Tibial nerve (tissue), 3 donors: ENCODE measurements at regions not wholly inside any gene's neighbourhood (a gene's known extent, or its start where the extent isn't known, plus 50 kb on each side); places are given as distances from the start of the nearest gene placed in this dataset.

Experiments
- EP300 ChIP-seq, 2 donors: sonication (generic); formaldehyde crosslinking; IDR thresholded peaks; one replicate each; pipeline ENCODE4 v1.6.1; 2017; ENCODE audit warnings: antibody characterized with exemption in 2 of 2, mild to moderate bottlenecking in 1 of 2
- POLR2A ChIP-seq, 2 donors: fragments of 450-650 bp; IDR thresholded peaks; one replicate each; pipeline ENCODE4 v1.6.1; 2017; ENCODE audit warnings: antibody characterized with exemption in 2 of 2, mild to moderate bottlenecking in 2 of 2, moderate library complexity in 2 of 2

DNA sequence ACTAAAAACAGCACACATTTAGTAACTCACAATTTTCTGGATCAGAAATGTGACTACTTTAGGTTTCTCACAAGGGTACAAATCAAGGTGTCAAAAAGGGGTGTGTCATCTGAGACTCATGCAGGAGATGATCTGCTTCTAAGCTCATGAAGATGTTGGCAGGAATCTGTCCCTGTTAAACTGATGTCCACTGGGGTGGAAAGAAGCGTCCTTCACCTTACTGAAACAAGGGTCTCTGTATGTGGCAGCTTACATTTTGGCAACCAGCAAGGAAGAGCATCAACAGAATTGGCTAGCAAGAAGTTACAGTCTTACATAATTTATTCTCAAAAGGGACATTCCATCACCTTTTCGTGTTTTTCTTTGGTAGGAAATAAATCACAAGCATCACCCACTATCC lies 1223.8 kb downstream of the AMY1C start:
- TF ChIP-seq POLR2A (IDR thresholded peaks at IDR 0.05): no peak
- no peak for TF ChIP-seq EP300 (IDR thresholded peaks at IDR 0.05)
